ENCODE measurements at regions not wholly inside any gene's neighbourhood (a gene's known extent, or its start where the extent isn't known, plus 50 kb on each side); places are given as distances from the start of the nearest gene placed in this dataset.
"Not testable (repeated sequence)": the region's sequence is repeated elsewhere in the genome, so short reads cannot be mapped to it uniquely, and the experiment has no call there.

GRCh38 chr2:242009846-242010245 lies 140.3 kb downstream of the RTP5 start:
- not testable (repeated sequence) for H2BK5ac ChIP-seq (ENCODE audit: low read length); H2BK120ac ChIP-seq (ENCODE audit: low read depth, low read length); H3K9ac ChIP-seq (ENCODE audit: low read length); H3K27ac ChIP-seq (ENCODE audit: low read depth, low read length); H2BK15ac ChIP-seq (replicated peaks; ENCODE audit: low read depth); H3K36me3 ChIP-seq (ENCODE audit: control insufficient read depth, insufficient read depth, low read length); H3K79me1 ChIP-seq (ENCODE audit: low read length); H4K5ac ChIP-seq (ENCODE audit: low read length); H3K4me2 ChIP-seq (ENCODE audit: low read length); H3K18ac ChIP-seq (ENCODE audit: low read length); H3K4me3 ChIP-seq (ENCODE audit: low read length); H3K23ac ChIP-seq (ENCODE audit: low read length); DNase-seq; H3K79me2 ChIP-seq (ENCODE audit: control insufficient read depth, insufficient read depth, low read length); H3K27me3 ChIP-seq (ENCODE audit: insufficient read depth, low read length, poor library complexity); H3K56ac ChIP-seq (ENCODE audit: low read length); H2AK5ac ChIP-seq (ENCODE audit: low read length); H3K4me1 ChIP-seq (ENCODE audit: control insufficient read depth, low read depth, low read length); H3K4ac ChIP-seq (ENCODE audit: low read depth, low read length); H4K8ac ChIP-seq (ENCODE audit: low read depth, low read length)
- no CpG with 5 or more reads among the region's 24 CpGs for WGBS (ENCODE audit: extremely low coverage, insufficient coverage, low lambda C conversion rate)

GRCh38 chr2:242010252-242011166 lies 141.0 kb downstream of the RTP5 start:
- not testable (repeated sequence) for H2BK5ac ChIP-seq (ENCODE audit: low read length); H3K4ac ChIP-seq (ENCODE audit: low read depth, low read length); H2BK15ac ChIP-seq (replicated peaks; ENCODE audit: low read depth); H3K9ac ChIP-seq (ENCODE audit: low read length); H4K5ac ChIP-seq (ENCODE audit: low read length); H2AK5ac ChIP-seq (ENCODE audit: low read length); DNase-seq; H3K36me3 ChIP-seq (ENCODE audit: control insufficient read depth, insufficient read depth, low read length); H4K8ac ChIP-seq (ENCODE audit: low read depth, low read length); H3K4me3 ChIP-seq (ENCODE audit: low read length); H3K79me1 ChIP-seq (ENCODE audit: low read length); H3K18ac ChIP-seq (ENCODE audit: low read length); H3K27ac ChIP-seq (ENCODE audit: low read depth, low read length); H3K27me3 ChIP-seq (ENCODE audit: insufficient read depth, low read length, poor library complexity); H3K23ac ChIP-seq (ENCODE audit: low read length); H3K4me2 ChIP-seq (ENCODE audit: low read length); H3K4me1 ChIP-seq (ENCODE audit: control insufficient read depth, low read depth, low read length); H3K56ac ChIP-seq (ENCODE audit: low read length); H2BK120ac ChIP-seq (ENCODE audit: low read depth, low read length); H3K79me2 ChIP-seq (ENCODE audit: control insufficient read depth, insufficient read depth, low read length)
- no CpG with 5 or more reads among the region's 29 CpGs for WGBS (ENCODE audit: extremely low coverage, insufficient coverage, low lambda C conversion rate)

- Histone ChIP-seq H3K9ac (ENCODE audit: low read length) (no peak overlapping the region), H3K23ac (ENCODE audit: low read length) (no peak overlapping the region), H3K27ac (ENCODE audit: low read depth, low read length) (no peak overlapping the region), H3K27me3 (ENCODE audit: insufficient read depth, low read length, poor library complexity) (no peaks in the 10 kb centered on the region), H4K8ac (ENCODE audit: low read depth, low read length) (no peak overlapping the region), H3K4me1 (ENCODE audit: control insufficient read depth, low read depth, low read length) (no peaks in the 10 kb centered on the region), H3K56ac (ENCODE audit: low read length) (no peak overlapping the region), H3K79me1 (ENCODE audit: low read length) (no peaks in the 10 kb centered on the region), H3K18ac (ENCODE audit: low read length) (no peak overlapping the region), H3K4ac (ENCODE audit: low read depth, low read length) (no peak overlapping the region), H3K4me2 (ENCODE audit: low read length) (no peak overlapping the region), H2BK120ac (ENCODE audit: low read depth, low read length) (no peak overlapping the region), H3K36me3 (ENCODE audit: control insufficient read depth, insufficient read depth, low read length) (no peaks in the 10 kb centered on the region), H2BK15ac (replicated peaks; ENCODE audit: low read depth) (no peak overlapping the region), H2AK5ac (ENCODE audit: low read length) (no peak overlapping the region), H3K79me2 (ENCODE audit: control insufficient read depth, insufficient read depth, low read length) (no peaks in the 10 kb centered on the region), H2BK5ac (ENCODE audit: low read length) (no peak overlapping the region), H4K5ac (ENCODE audit: low read length) (no peak overlapping the region), H3K4me3 (ENCODE audit: low read length) (no peak overlapping the region)
- DNase-seq = no peak
- no CpG with 5 or more reads among the region's 11 CpGs for WGBS (ENCODE audit: extremely low coverage, insufficient coverage, low lambda C conversion rate)
Observed at GRCh38 chr2:242011167-242011513, 141.6 kb downstream of the RTP5 start.

- Histone ChIP-seq H3K4ac (ENCODE audit: low read depth, low read length) (no peak overlapping the region), H3K4me1 (ENCODE audit: control insufficient read depth, low read depth, low read length) (no peaks in the 10 kb centered on the region), H2BK5ac (ENCODE audit: low read length) (no peak overlapping the region), H3K4me2 (ENCODE audit: low read length) (no peak overlapping the region), H3K36me3 (ENCODE audit: control insufficient read depth, insufficient read depth, low read length) (no peaks in the 10 kb centered on the region), H3K4me3 (ENCODE audit: low read length) (no peak overlapping the region), H3K23ac (ENCODE audit: low read length) (no peak overlapping the region), H3K9ac (ENCODE audit: low read length) (no peak overlapping the region), H3K18ac (ENCODE audit: low read length) (no peak overlapping the region), H2AK5ac (ENCODE audit: low read length) (no peak overlapping the region), H4K8ac (ENCODE audit: low read depth, low read length) (no peak overlapping the region), H4K5ac (ENCODE audit: low read length) (no peak overlapping the region), H3K79me2 (ENCODE audit: control insufficient read depth, insufficient read depth, low read length) (no peaks in the 10 kb centered on the region), H3K27me3 (ENCODE audit: insufficient read depth, low read length, poor library complexity) (no peaks in the 10 kb centered on the region), H2BK120ac (ENCODE audit: low read depth, low read length) (no peak overlapping the region), H3K79me1 (ENCODE audit: low read length) (no peaks in the 10 kb centered on the region), H3K27ac (ENCODE audit: low read depth, low read length) (no peak overlapping the region), H2BK15ac (replicated peaks; ENCODE audit: low read depth) (no peak overlapping the region), H3K56ac (ENCODE audit: low read length) (no peak overlapping the region)
- DNase-seq = no peak
- no CpG with 5 or more reads among the region's 12 CpGs for WGBS (ENCODE audit: extremely low coverage, insufficient coverage, low lambda C conversion rate)
Observed at GRCh38 chr2:242011516-242011915, 142.0 kb downstream of the RTP5 start.

GRCh38 chr2:242011991-242012764 lies 142.6 kb downstream of the RTP5 start:
- H2BK120ac ChIP-seq (ENCODE audit: low read depth, low read length) = no peak overlapping the region
- H3K79me1 ChIP-seq (ENCODE audit: low read length) = no peaks in the 10 kb centered on the region
- no peaks in the 10 kb centered on the region for H3K36me3 ChIP-seq (ENCODE audit: control insufficient read depth, insufficient read depth, low read length)
- H3K27me3 ChIP-seq (ENCODE audit: insufficient read depth, low read length, poor library complexity) = no peaks in the 10 kb centered on the region
- no peak overlapping the region for H2AK5ac ChIP-seq (ENCODE audit: low read length)
- no peak overlapping the region for H3K18ac ChIP-seq (ENCODE audit: low read length)
- no peak overlapping the region for H3K27ac ChIP-seq (ENCODE audit: low read depth, low read length)
- no peak overlapping the region for H3K23ac ChIP-seq (ENCODE audit: low read length)
- no peak overlapping the region for H4K5ac ChIP-seq (ENCODE audit: low read length)
- H3K4me2 ChIP-seq (ENCODE audit: low read length) = no peak overlapping the region
- no peak overlapping the region for H3K9ac ChIP-seq (ENCODE audit: low read length)
- H2BK5ac ChIP-seq (ENCODE audit: low read length) = no peak overlapping the region
- no peak overlapping the region for H2BK15ac ChIP-seq (replicated peaks; ENCODE audit: low read depth)
- WGBS (ENCODE audit: extremely low coverage, insufficient coverage, low lambda C conversion rate) = no CpG with 5 or more reads among the region's 40 CpGs
- H3K4me3 ChIP-seq (ENCODE audit: low read length) = no peak overlapping the region
- H4K8ac ChIP-seq (ENCODE audit: low read depth, low read length) = no peak overlapping the region
- no peak for DNase-seq
- H3K4me1 ChIP-seq (ENCODE audit: control insufficient read depth, low read depth, low read length) = no peaks in the 10 kb centered on the region
- no peak overlapping the region for H3K56ac ChIP-seq (ENCODE audit: low read length)
- no peaks in the 10 kb centered on the region for H3K79me2 ChIP-seq (ENCODE audit: control insufficient read depth, insufficient read depth, low read length)
- no peak overlapping the region for H3K4ac ChIP-seq (ENCODE audit: low read depth, low read length)

Data from mesendoderm (in vitro differentiated cells).